Astrocyte of the spinal cord (primary cell): ENCODE measurements at regions not wholly inside any gene's neighbourhood (a gene's known extent, or its start where the extent isn't known, plus 50 kb on each side); places are given as distances from the start of the nearest gene placed in this dataset.
"Not testable (repeated sequence)": the region's sequence is repeated elsewhere in the genome, so short reads cannot be mapped to it uniquely, and the experiment has no call there.

Experiments used
- DNase-seq: peaks from one replicate; pipeline ENCODE4 v3.0.0; 2011; ENCODE audit warnings: low read depth, low spot score
- H3K4me3 ChIP-seq: 2 replicates; pipeline ENCODE4 v1.5.1; 2011; ENCODE audit warnings: low read depth, mild to moderate bottlenecking, low read length, moderate library complexity
- in situ Hi-C: cut with HindIII; loops from 2 replicates; pipeline ENCODE4 v1.10.0; 2017; ENCODE audit warnings: low sequenced_read_pairs
- TF ChIP-seq, protein P1 (sequence below): IDR thresholded peaks from 2 replicates; pipeline ENCODE4 v1.5.1; 2012; ENCODE audit warnings: low read depth, mild to moderate bottlenecking, low read length, inconsistent platforms

DNA sequence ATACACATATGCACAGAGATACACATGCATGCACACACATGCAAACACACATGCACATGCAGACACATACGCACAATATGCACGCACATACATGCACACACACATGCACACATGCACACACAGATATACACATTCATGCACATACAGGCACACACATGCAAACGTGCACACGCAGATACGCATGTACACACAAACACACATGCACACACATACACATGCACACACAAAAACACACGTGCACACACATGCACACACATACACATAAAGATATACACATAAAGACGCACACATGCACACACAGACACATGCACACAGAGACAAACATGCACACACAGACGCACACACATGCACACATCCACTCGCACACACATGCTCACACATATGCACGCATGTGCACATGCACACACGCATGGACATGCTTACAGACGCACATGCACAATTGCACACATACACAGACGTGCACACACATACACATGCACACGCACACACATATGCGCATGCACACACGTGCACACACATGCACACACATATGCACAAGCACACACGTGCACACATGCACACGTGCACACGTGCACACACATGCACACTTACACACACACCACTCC, 145.2 kb downstream of the ADRA2C start:
- TF ChIP-seq, protein P1, sequence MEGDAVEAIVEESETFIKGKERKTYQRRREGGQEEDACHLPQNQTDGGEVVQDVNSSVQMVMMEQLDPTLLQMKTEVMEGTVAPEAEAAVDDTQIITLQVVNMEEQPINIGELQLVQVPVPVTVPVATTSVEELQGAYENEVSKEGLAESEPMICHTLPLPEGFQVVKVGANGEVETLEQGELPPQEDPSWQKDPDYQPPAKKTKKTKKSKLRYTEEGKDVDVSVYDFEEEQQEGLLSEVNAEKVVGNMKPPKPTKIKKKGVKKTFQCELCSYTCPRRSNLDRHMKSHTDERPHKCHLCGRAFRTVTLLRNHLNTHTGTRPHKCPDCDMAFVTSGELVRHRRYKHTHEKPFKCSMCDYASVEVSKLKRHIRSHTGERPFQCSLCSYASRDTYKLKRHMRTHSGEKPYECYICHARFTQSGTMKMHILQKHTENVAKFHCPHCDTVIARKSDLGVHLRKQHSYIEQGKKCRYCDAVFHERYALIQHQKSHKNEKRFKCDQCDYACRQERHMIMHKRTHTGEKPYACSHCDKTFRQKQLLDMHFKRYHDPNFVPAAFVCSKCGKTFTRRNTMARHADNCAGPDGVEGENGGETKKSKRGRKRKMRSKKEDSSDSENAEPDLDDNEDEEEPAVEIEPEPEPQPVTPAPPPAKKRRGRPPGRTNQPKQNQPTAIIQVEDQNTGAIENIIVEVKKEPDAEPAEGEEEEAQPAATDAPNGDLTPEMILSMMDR: no peak
- no peak for DNase-seq
- no peak overlapping the region for H3K4me3 ChIP-seq
- in situ Hi-C loops: no loop called here

DNA sequence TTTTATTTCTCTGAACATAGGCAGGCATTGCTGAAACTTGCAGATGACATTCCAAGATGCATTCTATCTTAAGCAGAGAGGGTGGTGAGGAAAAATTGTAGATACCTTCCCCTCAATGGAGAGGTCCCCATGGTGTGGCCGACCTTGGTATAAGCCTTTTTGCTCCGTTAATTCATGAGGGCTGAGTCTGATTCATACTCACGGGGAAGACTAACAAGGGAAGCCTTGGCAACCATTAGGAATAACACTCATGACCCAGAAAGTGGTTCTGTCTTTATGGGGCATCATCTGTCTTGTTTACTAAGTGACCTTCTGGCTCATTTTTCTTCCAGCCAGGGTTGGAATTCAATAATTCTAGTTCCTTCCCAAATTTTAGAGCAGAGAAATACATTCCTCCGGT, 148.3 kb downstream of the ADRA2C start:
- not testable (repeated sequence) for H3K4me3 ChIP-seq

DNA sequence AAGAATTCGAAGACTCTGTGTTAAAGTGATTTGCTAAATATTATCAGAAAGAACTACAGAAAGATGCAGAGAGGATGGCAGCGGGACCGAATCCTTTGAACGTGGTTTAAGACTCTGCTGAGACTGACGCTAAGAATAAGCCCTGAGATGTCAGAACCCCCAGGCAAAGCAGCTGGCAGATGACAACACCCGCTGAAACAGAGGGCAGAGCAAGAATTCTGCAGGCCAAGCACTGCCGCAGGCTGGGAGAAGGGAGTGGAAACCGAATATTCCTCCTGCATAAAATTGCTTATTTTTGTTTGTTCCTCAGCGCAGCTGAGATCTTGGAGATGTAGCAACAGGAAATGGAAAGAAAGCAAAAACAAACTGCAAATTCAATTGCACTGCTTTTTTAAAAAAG, 153.3 kb downstream of the ADRA2C start:
- H3K4me3 ChIP-seq, DNase-seq, in situ Hi-C loops: not testable (repeated sequence)

More for the DNA sequence above, 148.3 kb downstream of the ADRA2C start:
- in situ Hi-C loops, DNase-seq: not testable (repeated sequence)

DNA sequence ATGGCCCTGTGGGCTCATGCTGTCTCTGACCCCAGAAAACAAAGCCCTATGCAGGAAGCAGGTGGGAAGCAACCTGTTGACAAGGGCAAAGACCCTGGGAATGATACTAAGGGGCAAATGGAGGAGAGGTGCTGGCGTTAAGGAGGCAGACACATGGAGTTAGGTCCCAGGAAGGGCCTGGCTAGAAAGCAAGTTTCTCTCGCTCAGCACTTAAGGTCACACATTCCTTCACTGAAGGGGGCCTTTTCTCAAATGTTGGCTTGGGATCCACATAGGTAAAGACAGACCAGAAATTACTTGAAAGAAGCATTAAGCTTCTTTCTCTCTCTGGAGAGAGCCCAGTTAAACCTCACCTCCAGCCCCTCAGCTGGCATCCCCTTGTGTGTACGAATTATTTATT, 155.7 kb downstream of the ADRA2C start:
- in situ Hi-C loops, DNase-seq, H3K4me3 ChIP-seq: not testable (repeated sequence)

DNA sequence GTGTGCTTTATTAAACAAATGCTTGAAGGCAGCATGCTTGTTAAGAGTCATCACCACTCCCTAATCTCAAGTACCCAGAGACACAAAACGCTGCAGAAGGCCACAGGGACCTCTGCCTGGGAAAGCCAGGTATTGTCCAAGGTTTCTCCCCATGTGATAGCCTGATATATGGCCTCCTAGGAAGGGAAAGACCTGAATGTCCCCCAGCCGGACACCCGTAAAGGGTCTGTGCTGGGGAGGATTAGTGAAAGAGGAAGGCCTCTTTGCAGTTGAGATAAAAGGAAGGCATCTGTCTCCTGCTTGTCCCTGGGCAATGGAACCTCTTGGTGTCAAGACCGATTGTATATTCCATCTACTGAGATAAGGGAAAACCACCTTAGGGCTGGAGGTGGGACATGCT, 159.7 kb downstream of the ADRA2C start:
- DNase-seq, in situ Hi-C loops, H3K4me3 ChIP-seq: not testable (repeated sequence)

DNA sequence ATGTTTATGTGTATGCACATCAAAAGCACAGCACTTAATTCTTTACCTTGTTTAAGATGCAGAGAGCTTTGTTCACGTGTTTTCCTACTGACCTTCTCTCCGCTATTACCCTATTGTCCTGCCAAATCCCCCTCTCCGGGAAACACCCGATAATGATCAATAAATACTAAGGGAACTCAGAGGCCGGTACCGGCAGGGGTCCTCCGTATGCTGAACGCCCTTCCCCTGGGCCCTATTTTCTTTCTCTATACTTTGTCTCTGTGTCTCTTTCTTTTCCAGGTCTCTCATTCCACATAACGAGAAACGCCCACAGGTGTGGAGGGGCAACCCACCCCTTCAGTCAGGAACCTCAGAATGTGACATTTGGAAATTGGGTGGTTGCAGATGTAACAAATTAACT, 160.1 kb downstream of the ADRA2C start:
- DNase-seq, H3K4me3 ChIP-seq, in situ Hi-C loops: not testable (repeated sequence)

DNA sequence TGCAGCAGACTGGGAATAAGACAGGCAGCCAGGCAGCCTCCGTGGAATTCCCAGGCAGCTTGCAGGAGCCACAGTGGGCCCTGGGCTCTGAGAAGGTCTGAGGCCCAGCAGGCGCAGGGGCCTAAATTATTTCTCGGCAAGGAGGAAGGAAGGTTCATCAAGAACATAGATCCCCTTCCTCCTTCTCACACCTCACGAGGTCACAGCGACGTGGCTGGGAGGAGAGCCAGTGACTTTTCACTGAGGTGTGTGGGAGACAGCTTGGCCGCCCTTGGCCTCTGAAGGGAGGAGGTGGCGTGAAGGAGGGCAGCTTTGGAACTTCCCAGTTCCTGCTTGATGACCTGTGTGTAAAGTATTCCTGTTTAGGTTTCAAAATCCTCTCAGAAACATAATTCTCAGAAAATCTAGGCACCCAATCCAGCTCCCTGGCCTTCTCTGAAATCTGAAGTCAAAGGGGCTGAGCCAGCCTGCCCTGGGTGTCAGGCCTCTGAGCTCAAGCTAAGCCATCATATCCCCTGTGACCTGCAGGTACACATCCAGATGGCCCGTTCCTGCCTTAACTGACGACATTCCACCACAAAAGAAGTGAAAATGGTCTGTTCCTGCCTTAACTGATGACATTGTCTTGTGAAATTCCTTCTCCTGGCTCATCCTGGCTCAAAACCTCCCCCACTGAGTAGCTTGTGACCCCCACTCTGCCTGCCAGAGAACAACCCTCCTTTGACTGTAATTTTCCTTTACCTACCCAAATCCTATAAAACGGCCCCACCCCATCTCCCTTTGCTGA, 161.0 kb downstream of the ADRA2C start:
- H3K4me3 ChIP-seq, DNase-seq, in situ Hi-C loops: not testable (repeated sequence)

DNA sequence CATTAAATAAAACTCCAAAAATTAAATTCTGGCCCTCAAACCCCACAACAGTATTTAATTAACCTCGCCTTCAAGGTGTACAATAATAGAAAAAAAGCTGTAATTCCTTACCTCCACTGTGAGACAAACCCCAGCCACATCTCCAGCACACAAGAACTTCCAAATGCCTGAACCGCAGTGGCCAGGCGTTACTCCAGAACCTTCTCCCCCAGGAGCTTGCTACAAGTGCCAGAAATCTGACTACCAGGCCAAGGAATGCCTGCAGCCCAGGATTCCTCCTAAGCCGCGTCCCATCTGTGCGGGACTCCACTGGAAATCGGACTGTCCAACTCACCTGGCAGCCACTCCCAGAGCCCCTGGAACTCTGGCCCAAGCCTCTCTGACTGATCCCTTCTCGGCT, 163.2 kb downstream of the ADRA2C start:
- DNase-seq, in situ Hi-C loops, H3K4me3 ChIP-seq: not testable (repeated sequence)

DNA sequence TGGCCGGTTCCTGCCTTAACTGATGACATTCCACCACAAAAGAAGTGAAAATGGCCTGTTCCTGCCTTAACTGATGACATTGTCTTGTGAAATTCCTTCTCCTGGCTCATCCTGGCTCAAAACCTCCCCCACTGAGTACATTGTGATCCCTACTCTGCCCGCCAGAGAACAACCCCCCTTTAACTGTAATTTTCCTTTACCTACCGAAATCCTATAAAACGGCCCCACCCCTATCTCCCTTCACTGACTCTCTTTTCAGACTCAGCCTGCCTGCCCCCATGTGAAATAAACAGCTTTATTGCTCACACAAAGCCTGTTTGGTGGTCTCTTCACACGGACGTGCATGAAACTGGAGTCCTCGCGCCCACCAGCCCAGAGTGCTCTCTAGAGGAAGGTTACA, 166.5 kb downstream of the ADRA2C start:
- H3K4me3 ChIP-seq, DNase-seq, in situ Hi-C loops: not testable (repeated sequence)

DNA sequence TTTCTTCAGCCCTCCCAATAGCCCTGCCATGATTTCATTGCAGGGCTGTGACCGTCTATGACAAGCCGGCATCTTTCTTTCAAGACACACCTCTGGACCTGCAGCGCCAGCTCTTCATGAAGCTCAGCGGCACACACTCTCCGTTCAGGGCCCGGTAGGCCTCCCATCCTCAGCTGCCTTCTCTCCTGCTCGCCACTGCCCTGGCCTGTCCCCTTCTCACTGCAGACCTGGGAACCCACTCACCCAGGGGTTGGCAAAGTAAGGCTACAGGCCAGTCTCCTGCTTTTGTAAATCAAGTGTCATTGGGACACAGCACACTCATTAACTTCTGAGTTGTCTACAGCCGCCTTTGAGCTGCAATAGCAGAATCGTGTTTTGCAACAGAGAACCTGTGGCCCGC, 169.2 kb downstream of the ADRA2C start:
- H3K4me3 ChIP-seq, DNase-seq, in situ Hi-C loops: not testable (repeated sequence)

DNA sequence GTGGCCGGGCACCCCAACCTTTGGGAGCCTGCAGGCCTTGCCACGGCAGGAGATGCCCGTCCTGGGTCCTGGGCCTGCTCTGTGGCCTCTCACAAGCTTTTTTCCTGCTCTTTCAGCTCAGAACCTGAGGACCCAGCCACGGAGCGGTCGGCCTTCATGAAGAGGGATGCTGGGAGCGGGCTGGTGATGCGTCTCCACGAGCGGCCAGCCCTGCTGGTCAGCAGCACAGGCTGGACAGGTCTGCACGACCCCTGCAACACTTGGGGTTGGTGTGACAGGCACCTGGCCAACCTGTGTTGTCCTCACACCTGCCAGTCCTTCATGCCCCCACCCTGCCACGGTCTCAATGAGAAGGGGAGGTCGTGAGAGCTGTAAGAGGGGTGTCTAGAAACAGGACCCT, 170.0 kb downstream of the ADRA2C start:
- H3K4me3 ChIP-seq: no peak overlapping the region
- DNase-seq: no peak
- in situ Hi-C loops: no loop called here
- TF ChIP-seq, protein P1: no peak

DNA sequence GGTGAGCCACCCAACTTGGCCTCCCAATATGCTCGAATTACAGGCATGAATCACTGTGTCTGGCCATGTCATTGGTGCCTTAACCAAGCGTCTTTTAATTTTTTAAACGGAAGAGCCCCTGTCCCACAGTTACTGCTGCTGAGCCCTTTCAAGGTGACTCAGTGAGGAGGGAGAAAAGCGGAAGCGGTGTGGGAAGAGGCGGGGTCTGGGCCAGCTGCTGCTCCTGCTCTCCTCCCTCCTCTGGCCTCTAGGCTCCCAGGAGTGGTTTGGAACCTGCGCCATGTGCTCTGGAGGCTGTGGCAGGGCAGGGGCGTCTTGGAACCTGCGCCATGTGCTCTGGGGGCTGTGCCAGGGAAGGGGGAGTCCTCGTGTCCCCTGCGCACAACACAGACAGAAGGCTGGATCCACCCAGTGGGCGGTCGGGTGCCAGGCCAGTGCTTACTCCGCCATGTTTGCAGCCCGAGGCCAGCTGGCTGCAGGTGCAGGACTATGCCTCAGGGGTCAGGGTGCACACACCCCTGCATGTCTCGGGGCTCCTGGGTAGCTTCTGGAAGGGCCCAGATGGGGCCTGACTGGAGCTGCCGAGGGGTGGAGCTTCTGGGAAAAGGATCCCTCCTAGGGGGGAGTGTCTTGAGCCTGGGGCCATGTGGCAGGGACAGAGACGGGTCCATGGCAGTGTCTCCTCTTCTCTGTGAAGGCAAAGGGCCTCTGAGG, 171.8 kb downstream of the ADRA2C start:
- in situ Hi-C loops, DNase-seq, H3K4me3 ChIP-seq: not testable (repeated sequence)

DNA sequence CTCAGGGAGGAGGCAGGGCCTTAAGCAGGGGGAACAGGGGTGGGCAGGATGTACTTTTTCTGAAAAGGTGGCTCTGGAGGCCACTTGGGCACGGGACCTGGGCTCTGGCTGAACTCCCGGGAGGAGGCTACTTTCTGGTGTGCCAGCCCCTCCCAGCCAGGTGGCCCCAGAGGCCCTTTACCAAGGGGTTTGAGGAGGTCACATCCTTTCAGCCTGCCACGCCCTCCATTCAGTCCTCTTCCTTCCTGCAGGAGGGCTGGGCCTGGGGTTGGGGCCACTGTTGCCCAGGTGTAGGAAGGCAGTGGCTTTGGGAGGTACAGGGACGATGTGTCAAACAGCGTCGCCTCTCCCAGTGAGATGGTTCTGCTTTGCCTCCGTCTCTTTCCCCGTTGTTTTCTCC, 172.5 kb downstream of the ADRA2C start:
- in situ Hi-C loops, DNase-seq, H3K4me3 ChIP-seq: not testable (repeated sequence)

DNA sequence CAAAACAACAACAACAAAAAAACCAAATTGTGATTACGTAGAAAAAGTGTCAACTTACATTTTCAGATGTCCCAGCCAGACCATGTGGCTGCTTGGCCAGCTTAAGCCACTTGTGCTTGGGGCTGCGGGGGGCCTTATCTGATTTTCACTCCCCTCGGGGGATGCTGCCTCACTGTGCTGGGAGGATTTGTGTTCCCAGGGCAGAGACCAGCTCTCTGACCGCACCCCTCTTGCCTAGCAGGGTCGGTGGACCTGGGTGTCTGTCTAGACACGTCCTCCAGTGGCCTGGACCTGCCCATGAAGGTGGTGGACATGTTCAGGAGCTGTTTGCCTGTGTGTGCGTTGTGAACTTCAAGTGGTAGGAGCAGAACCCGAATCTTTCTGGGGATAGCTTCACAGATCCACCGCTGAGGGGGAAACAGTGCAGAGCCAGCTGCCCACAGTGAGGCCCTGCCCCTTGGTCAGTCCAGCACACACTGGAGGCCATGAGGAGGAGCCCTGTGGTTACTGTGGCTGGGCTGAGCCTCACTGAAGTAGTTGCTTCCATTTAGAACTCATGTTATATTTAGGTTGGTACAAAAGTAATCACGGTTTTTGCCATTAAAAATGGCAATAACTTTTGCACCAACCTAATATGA, 173.9 kb downstream of the ADRA2C start:
- H3K4me3 ChIP-seq, DNase-seq, in situ Hi-C loops: not testable (repeated sequence)
